ENCODE measurements at regions not wholly inside any gene's neighbourhood (a gene's known extent, or its start where the extent isn't known, plus 50 kb on each side); places are given as distances from the start of the nearest gene placed in this dataset.

GRCh38 chr1:200263203-200263602 is 146.6 kb downstream of the ZNF281 start:
- no peaks in the 10 kb centered on the region for H3K36me3 Mint-ChIP-seq (ENCODE audit: insufficient read depth, unreplicated experiment)
- ChIA-PET CTCF (interaction anchor here (0.5 to 1.7 kb wide), 8 partner anchors 8 to 688 kb away, joined by 3 to 11 read pairs (median 4); no protein-coding TSS in a partner anchor), POLR2A (interaction anchor here (0.6 kb wide), 1 partner anchor 205 kb away, joined by 3 read pairs; no protein-coding TSS in a partner anchor)
- no peaks in the 10 kb centered on the region for H3K27me3 Mint-ChIP-seq (ENCODE audit: insufficient read depth, unreplicated experiment)
- H3K4me3 Mint-ChIP-seq (ENCODE audit: unreplicated experiment): no peak overlapping the region
- intact Hi-C loops (cut with micrococcal nuclease): no loop called here
- H3K27ac Mint-ChIP-seq (ENCODE audit: low read depth, unreplicated experiment): no peak overlapping the region
- H3K9me3 Mint-ChIP-seq (ENCODE audit: unreplicated experiment): no peaks in the 10 kb centered on the region
- H3K4me1 Mint-ChIP-seq (ENCODE audit: insufficient read depth, unreplicated experiment): no peaks in the 10 kb centered on the region
- TF ChIP-seq CTCF (IDR thresholded peaks at IDR 0.05; ENCODE audit: unreplicated experiment): no peak
- BruUV-seq (replicated peaks): no TSS peak
- DNase-seq (ENCODE audit: unreplicated experiment): no peak

- intact Hi-C loops (cut with micrococcal nuclease): no loop called here
- Mint-ChIP-seq H3K36me3 (ENCODE audit: insufficient read depth, unreplicated experiment) (no peaks in the 10 kb centered on the region), H3K27me3 (ENCODE audit: insufficient read depth, unreplicated experiment) (no peaks in the 10 kb centered on the region), H3K4me3 (ENCODE audit: unreplicated experiment) (no peak overlapping the region), H3K4me1 (ENCODE audit: insufficient read depth, unreplicated experiment) (no peaks in the 10 kb centered on the region), H3K27ac (ENCODE audit: low read depth, unreplicated experiment) (no peak overlapping the region), H3K9me3 (ENCODE audit: unreplicated experiment) (no peaks in the 10 kb centered on the region)
- BruUV-seq (replicated peaks): no TSS peak
- no peak for TF ChIP-seq CTCF (IDR thresholded peaks at IDR 0.05; ENCODE audit: unreplicated experiment)
- DNase-seq (ENCODE audit: unreplicated experiment): no peak
- ChIA-PET CTCF (interaction anchor here (1.3 kb wide), 1 partner anchor 126 kb away, joined by 3 read pairs; no protein-coding TSS in a partner anchor), POLR2A (no interaction called here)
Observed at GRCh38 chr1:200262326-200262965, 147.4 kb downstream of the ZNF281 start.

DNA sequence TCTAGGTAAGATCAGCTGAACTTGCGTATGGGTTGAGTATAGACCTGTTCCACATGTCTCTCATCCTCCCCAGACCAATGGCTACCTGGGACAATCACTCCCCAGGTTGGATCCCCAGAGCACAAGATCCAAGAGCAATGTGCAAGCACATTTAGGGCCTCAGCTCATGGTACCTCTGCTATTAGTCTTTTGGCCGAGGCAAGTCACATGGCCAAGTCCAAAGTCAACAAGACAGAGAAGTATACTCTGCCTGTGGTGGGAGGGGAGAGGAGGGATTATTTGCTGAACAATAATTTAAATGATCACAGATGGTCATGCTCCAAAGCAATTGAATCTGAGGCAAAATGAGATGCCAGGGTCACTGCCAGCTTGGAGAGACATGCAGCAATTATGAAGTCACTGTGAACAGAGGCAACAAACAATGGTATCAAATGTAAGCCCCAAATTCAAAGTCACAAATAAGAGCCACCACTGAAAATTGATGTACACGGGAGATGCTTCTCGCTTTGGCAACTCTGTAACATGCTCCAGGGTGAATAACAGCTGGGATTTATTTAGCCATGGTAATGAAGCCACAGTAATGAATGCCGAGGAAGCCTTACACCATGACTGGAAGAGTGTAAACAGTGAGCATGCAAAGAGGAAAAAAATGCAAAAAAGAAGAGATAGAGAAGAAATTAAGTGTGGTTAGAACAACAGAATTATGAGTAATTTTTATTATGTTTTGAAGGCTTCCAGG is 149.1 kb downstream of the ZNF281 start:
- no peak for TF ChIP-seq CTCF (IDR thresholded peaks at IDR 0.05; ENCODE audit: unreplicated experiment)
- no peak overlapping the region for H3K27ac Mint-ChIP-seq (ENCODE audit: low read depth, unreplicated experiment)
- no peaks in the 10 kb centered on the region for H3K36me3 Mint-ChIP-seq (ENCODE audit: insufficient read depth, unreplicated experiment)
- no peaks in the 10 kb centered on the region for H3K27me3 Mint-ChIP-seq (ENCODE audit: insufficient read depth, unreplicated experiment)
- H3K4me3 Mint-ChIP-seq (ENCODE audit: unreplicated experiment): no peak overlapping the region
- BruUV-seq (replicated peaks): no TSS peak
- intact Hi-C loops (cut with micrococcal nuclease): no loop called here
- H3K4me1 Mint-ChIP-seq (ENCODE audit: insufficient read depth, unreplicated experiment): no peaks in the 10 kb centered on the region
- DNase-seq (ENCODE audit: unreplicated experiment): no peak
- no peaks in the 10 kb centered on the region for H3K9me3 Mint-ChIP-seq (ENCODE audit: unreplicated experiment)
- ChIA-PET POLR2A (no interaction called here), CTCF (interaction anchor here (0.7 to 1.2 kb wide), 4 partner anchors 12 to 479 kb away, joined by 3 to 8 read pairs (median 5); no protein-coding TSS in a partner anchor)

Data from MCF 10A (cell line).